Urothelium cell line (cell line): ENCODE measurements at regions not wholly inside any gene's neighbourhood (a gene's known extent, or its start where the extent isn't known, plus 50 kb on each side); places are given as distances from the start of the nearest gene placed in this dataset.
"Not testable (repeated sequence)": the region's sequence is repeated elsewhere in the genome, so short reads cannot be mapped to it uniquely, and the experiment has no call there.

Source experiments
- DNase-seq: peaks from one replicate; pipeline ENCODE4 v3.0.0; 2011; ENCODE audit warnings: low spot score, mixed read lengths
- FAIRE-seq: peaks from 2 replicates; lab custom pipeline; 2011; peaks lifted over from hg19 to GRCh38; lab: Jason Lieb, UNC

GRCh38 chr14:71451501-71451900 is 480.7 kb upstream of the RGS6 start:
- FAIRE-seq (no peak), DNase-seq (no peak)

GRCh38 chr14:71452539-71452938 is 479.7 kb upstream of the RGS6 start:
- DNase-seq (no peak), FAIRE-seq (no peak)

DNA sequence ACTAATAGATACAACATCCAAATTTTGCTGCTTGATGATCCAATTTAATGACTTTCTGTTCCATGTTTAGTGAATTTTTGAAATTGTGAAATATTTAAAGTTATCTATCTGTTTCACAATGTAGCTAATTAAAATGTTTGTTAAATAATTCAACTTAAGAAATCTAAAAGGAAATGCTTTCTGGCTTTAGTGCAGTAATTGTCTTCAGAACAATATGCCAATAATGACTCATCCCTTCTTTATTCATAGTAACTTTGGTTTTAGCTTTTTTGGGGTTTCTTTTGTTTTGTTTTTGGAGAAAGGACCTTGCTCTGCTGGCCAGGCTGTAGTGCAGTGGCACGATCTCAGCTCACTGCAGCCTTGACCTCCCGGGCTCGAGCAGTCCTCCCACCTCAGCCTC is 479.2 kb upstream of the RGS6 start:
- DNase-seq, result no peak
- peak; percentile 91 for FAIRE-seq

GRCh38 chr14:71454010-71454409 is 478.2 kb upstream of the RGS6 start:
- DNase-seq (no peak), FAIRE-seq (no peak)

DNA sequence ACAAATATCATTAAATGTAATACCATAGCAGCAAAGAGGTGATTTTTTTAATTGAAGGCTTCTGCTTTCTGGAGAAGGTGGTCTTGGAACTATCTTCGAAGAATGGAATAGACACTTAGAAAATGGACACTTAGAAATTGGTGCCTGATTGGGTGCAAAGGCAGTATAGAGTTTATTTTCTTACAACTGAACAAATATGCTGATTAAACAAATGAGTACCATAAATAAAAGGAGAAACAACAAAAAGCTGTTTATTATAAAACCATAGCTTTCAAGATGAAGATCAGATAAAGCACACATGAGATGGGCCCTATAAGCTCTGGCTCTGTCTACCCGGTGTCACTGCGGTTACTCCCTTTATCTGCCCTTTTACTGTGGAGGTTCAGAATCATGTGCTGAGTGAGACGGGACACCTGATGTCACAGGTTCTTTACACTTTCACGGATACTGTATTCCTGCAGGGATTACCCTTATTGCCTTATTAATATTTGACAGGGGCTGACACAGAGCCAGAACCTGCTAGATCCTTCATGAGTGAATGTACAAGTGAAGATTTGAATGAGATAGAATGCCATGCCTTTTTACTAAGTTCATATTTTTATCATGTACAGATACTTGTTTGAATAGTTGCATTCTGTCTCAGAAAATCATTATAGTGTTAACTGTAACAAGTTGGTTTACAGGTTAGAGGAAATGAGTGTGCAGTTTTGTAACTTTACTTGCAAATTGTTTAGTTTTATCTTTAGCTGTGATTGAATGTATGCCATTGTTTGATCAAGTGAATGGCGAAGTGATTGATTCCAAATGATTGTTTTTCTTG is 477.5 kb upstream of the RGS6 start:
- DNase-seq (no peak), FAIRE-seq (no peak)

- FAIRE-seq (no peak), DNase-seq (no peak)
Measured at GRCh38 chr14:71460091-71460490, 472.1 kb upstream of the RGS6 start.

DNA sequence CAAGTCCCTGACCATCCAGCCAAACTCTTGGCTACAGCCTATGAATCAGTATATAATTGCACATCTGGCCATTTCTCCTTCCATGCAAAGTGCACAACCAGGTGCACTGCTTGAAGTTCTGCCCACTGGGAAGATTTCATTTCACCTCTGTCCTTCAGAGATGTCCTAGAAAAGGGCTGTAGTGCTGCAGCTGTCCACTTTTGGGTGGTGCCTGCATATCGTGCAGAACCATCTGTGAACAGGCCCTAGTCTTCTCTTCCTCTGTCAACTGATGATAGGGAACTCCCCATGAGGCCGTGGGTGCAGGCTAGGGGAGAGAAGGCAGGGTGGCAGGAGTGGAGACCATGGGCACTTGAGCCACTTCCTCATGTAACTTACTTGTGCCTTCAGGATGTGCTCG is 470.6 kb upstream of the RGS6 start:
- FAIRE-seq, DNase-seq: not testable (repeated sequence)

- no peak for FAIRE-seq
Measured at GRCh38 chr14:71463807-71464206, 468.4 kb upstream of the RGS6 start.

DNA sequence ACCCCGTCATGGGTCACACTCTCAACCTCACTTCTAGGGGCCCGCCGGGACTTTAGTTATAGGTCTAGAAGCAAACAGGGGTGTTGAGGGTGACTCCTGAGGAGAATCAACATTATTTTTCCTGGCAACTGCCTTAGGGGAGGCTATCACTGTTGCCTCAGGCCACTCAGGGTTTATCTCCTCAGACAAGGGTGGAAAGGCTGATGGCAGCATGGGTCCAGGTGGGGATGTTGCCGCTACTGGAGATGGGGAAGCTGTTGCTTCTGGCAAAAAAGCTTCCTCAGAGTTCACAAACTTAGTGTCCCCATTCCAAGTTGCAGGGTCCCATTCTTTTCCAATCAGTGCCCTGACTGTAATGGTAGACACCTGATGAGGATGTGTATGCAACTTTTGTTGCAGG is 467.4 kb upstream of the RGS6 start:
- no peak for FAIRE-seq
- no peak for DNase-seq

More at GRCh38 chr14:71463807-71464206, 468.4 kb upstream of the RGS6 start:
- DNase-seq, result no peak

- FAIRE-seq (no peak), DNase-seq (no peak)
Measured at GRCh38 chr14:71465316-71465715, 466.9 kb upstream of the RGS6 start.

GRCh38 chr14:71466251-71466650 is 466.0 kb upstream of the RGS6 start:
- peak; percentile 17 for FAIRE-seq
- no peak for DNase-seq

DNA sequence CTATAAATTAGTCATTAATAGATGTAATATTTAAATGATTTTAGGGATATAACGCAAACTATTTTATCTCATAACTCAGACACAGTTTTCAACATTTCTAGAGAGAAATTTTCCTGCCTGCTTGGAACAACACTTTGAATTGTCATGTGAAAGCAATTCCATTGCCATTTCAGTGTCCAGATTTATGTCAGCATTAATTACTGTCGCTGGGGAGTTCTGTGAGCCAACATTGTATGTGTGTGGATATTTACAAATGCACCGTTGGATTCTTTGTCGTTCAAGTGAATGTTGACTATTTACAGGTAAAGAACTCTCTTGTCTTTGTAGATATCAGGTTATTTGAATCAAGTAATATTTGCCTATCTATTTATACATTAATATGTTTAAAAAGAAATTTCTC is 465.3 kb upstream of the RGS6 start:
- FAIRE-seq (no peak), DNase-seq (no peak)

- no peak for DNase-seq
Measured at GRCh38 chr14:71467361-71467811, 464.8 kb upstream of the RGS6 start.

GRCh38 chr14:71468701-71469100 is 463.5 kb upstream of the RGS6 start:
- DNase-seq (no peak), FAIRE-seq (no peak)

More at GRCh38 chr14:71467361-71467811, 464.8 kb upstream of the RGS6 start:
- no peak for FAIRE-seq

GRCh38 chr14:71469643-71470335 is 462.4 kb upstream of the RGS6 start:
- FAIRE-seq (no peak), DNase-seq (no peak)

GRCh38 chr14:71471634-71472355 is 460.4 kb upstream of the RGS6 start:
- FAIRE-seq, result peak; percentile 55
- no peak for DNase-seq

DNA sequence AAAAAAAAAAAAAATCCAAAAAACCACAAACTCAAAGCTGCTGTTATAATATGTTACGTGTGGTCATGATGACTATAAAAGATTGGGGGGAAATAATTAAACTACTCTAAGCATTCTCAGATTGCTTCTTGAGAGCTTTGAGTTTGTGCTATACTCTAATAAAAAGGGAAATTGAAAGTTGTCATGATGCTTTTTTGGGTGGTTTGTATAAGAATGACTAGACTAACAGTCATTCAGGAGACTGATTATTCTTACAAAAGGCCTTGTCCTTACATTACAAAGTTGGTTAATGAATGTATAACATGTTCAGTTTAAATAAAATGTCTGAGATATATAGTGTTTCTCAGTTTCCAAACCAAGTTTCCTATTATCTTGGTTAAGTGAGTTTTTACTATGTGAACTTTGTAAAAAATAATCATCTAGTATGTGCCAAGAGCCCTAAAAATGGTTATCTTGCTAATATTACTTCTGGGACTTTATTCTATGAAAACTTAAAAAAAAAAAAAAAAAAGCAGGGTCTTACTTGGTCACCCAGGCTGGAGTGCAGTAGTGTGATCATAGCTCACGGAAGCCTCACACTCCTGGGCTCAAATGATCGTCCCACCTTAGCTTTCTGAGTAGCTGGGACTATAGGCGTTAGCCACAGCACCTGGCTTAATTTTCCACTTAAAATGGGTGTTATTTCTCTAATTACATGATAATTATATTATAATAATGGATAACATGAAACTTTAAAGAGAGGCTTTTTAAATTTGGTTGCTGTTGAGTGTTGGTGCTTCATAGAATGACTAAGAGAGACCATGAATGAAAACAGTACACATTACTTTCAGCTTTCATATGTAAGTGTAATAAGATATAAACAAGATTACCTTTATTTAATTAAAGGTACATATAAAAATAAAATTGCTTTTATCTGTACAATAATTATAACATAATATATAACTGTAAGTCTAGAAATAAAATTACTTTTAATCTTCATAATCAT is 459.6 kb upstream of the RGS6 start:
- DNase-seq (no peak), FAIRE-seq (no peak)

GRCh38 chr14:71473843-71474242 is 458.4 kb upstream of the RGS6 start:
- no peak for FAIRE-seq
- no peak for DNase-seq

DNA sequence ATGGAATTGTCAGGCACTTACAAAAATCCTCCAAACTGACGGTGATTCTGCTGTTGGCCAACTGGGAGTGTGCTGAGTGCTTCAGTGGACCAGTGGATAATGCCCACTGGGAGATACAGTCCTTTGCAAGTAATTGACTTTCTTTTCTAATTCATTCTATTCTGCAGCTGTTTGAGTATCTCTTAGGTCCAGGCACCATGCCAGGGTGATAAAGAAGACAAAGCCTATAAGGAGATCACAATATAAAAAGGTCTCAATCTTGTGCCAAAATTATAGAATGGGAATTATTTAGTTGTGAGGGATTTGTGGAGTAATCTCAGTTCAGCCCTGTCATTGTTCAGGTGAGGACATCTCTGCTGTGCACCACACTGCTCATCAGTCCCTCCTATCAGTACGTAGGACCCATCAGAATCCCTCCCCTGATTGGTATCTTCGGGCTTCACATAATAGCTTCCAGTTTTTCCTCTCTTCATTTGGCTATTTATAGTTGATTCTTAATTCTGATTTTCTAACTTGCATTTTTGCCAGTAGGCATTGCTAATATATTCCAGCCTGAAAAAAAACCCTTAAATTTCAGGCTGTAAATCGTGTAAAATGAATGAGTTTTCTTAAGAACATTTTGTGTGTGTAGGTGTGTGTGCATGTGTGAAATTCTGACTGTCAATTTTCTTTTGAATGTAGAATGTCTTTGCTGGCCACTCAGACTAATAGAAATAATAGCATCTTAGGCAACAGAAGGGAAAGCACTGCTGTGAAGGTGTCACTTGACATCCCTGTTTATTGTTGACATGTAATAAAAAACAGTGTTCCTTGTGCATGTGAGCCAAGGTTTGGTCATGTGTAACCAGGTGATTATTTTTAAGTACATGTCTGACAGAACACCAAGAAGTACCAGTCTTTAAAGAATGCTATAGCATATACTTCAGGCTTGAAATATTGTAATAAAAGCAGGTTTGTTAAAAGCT is 457.6 kb upstream of the RGS6 start:
- DNase-seq, result no peak
- peak; percentile 50 for FAIRE-seq
